Loucy (cell line): ENCODE measurements at regions not wholly inside any gene's neighbourhood (a gene's known extent, or its start where the extent isn't known, plus 50 kb on each side); places are given as distances from the start of the nearest gene placed in this dataset.

Experiments used
- H2AFZ ChIP-seq: fragments of 200-600 bp; sonication (generic); 2 replicates; pipeline ENCODE4 v1.6.0; 2016; ENCODE audit warnings: antibody characterized with exemption, mild to moderate bottlenecking, low read length, moderate library complexity
- H3F3A ChIP-seq: fragments of 200-600 bp; 2 replicates; pipeline ENCODE4 v1.6.0; 2016; ENCODE audit warnings: antibody characterized with exemption, low read depth, mild to moderate bottlenecking
- H3K27me3 ChIP-seq: fragments of 200-600 bp; sonication (generic); 2 replicates; pipeline ENCODE4 v1.6.1; 2014; ENCODE audit warnings: low read length, mild to moderate bottlenecking; ENCODE audit not compliant: insufficient read depth, poor library complexity, severe bottlenecking
- H3K36me3 ChIP-seq: fragments of 200-600 bp; sonication (generic); 2 replicates; pipeline ENCODE4 v1.6.1; 2016; ENCODE audit warnings: low read length; ENCODE audit not compliant: insufficient read depth
- H3K4me1 ChIP-seq: fragments of 200-600 bp; sonication (generic); 2 replicates; pipeline ENCODE4 v1.5.1; 2014; ENCODE audit warnings: low read length, mild to moderate bottlenecking; ENCODE audit not compliant: insufficient read depth, poor library complexity, severe bottlenecking
- H3K4me2 ChIP-seq: fragments of 200-600 bp; sonication (generic); 2 replicates; pipeline ENCODE4 v1.6.0; 2014; ENCODE audit warnings: antibody characterized with exemption, low read length, low read depth, mild to moderate bottlenecking; ENCODE audit not compliant: poor library complexity, severe bottlenecking
- H3K4me3 ChIP-seq: fragments of 200-600 bp; sonication (generic); 2 replicates; pipeline ENCODE4 v1.5.1; 2014; ENCODE audit warnings: low read length, mild to moderate bottlenecking, mixed read lengths; ENCODE audit not compliant: poor library complexity, severe bottlenecking
- H3K79me2 ChIP-seq: fragments of 200-600 bp; sonication (generic); 2 replicates; pipeline ENCODE4 v1.6.1; 2014; ENCODE audit warnings: low read length; ENCODE audit not compliant: insufficient read depth
- H3K9ac ChIP-seq: fragments of 200-600 bp; sonication (generic); 2 replicates; pipeline ENCODE4 v1.6.0; 2014; ENCODE audit warnings: mild to moderate bottlenecking, low read depth, low read length, moderate library complexity; ENCODE audit not compliant: poor library complexity, severe bottlenecking
- H3K9me2 ChIP-seq: fragments of 200-600 bp; sonication (generic); replicated peaks from 2 replicates; pipeline ENCODE4 v1.6.1; 2016; ENCODE audit warnings: low read depth, low read length, mixed read lengths
- H3K9me3 ChIP-seq: fragments of 200-600 bp; sonication (generic); 2 replicates; pipeline ENCODE4 v1.6.1; 2014; ENCODE audit warnings: mild to moderate bottlenecking, antibody characterized with exemption, low read length, low read depth; ENCODE audit not compliant: insufficient read depth
- H4K20me1 ChIP-seq: fragments of 200-600 bp; sonication (generic); 2 replicates; pipeline ENCODE4 v1.6.0; 2014; ENCODE audit warnings: antibody characterized with exemption, low read length, mild to moderate bottlenecking; ENCODE audit not compliant: insufficient read depth, poor library complexity, severe bottlenecking
- EZH2phosphoT487 ChIP-seq: fragments of 200-600 bp; IDR thresholded peaks from 2 replicates; pipeline ENCODE4 v1.6.1; 2018; ENCODE audit warnings: antibody characterized with exemption, mild to moderate bottlenecking, moderate library complexity, borderline replicate concordance
- TF ChIP-seq, protein P1 (sequence below): fragments of 200-600 bp; sonication (generic); conservative IDR thresholded peaks from 2 replicates; pipeline ENCODE4 v1.5.1; 2014; ENCODE audit warnings: mild to moderate bottlenecking, antibody characterized with exemption, low read length

DNA sequence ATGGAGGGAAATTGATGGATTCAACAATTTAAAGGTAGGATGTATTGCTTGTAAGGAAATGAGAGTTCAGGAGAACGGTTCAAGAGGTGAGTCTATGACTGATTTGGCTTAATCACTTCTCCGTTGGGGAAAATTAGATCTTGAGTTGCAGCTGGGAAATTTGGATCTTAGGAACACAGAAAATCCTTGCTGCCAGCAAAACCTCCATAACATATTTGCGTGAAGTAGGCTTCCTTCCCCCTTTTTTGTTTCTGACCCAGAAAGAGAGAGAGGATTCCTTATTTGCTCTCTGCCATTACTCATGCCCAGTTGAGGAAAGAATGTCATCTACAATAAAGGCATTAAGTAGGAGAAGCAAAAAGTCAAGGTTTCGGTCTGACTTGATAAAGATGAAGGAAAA lies 73.5 kb upstream of the PDC start:
- H3K4me1 ChIP-seq: no peaks in the 10 kb centered on the region
- no peaks in the 10 kb centered on the region for H3K9me2 ChIP-seq
- H3K9me3 ChIP-seq: no peaks in the 10 kb centered on the region
- no peaks in the 10 kb centered on the region for H3F3A ChIP-seq
- no peaks in the 10 kb centered on the region for H3K27me3 ChIP-seq
- TF ChIP-seq, protein P1, sequence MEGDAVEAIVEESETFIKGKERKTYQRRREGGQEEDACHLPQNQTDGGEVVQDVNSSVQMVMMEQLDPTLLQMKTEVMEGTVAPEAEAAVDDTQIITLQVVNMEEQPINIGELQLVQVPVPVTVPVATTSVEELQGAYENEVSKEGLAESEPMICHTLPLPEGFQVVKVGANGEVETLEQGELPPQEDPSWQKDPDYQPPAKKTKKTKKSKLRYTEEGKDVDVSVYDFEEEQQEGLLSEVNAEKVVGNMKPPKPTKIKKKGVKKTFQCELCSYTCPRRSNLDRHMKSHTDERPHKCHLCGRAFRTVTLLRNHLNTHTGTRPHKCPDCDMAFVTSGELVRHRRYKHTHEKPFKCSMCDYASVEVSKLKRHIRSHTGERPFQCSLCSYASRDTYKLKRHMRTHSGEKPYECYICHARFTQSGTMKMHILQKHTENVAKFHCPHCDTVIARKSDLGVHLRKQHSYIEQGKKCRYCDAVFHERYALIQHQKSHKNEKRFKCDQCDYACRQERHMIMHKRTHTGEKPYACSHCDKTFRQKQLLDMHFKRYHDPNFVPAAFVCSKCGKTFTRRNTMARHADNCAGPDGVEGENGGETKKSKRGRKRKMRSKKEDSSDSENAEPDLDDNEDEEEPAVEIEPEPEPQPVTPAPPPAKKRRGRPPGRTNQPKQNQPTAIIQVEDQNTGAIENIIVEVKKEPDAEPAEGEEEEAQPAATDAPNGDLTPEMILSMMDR: no peak
- TF ChIP-seq EZH2phosphoT487: no peak
- H3K4me2 ChIP-seq: no peak overlapping the region
- no peaks in the 10 kb centered on the region for H3K79me2 ChIP-seq
- no peak overlapping the region for H3K4me3 ChIP-seq
- no peak overlapping the region for H3K9ac ChIP-seq
- H2AFZ ChIP-seq: no peak overlapping the region
- H4K20me1 ChIP-seq: no peaks in the 10 kb centered on the region
- no peaks in the 10 kb centered on the region for H3K36me3 ChIP-seq

DNA sequence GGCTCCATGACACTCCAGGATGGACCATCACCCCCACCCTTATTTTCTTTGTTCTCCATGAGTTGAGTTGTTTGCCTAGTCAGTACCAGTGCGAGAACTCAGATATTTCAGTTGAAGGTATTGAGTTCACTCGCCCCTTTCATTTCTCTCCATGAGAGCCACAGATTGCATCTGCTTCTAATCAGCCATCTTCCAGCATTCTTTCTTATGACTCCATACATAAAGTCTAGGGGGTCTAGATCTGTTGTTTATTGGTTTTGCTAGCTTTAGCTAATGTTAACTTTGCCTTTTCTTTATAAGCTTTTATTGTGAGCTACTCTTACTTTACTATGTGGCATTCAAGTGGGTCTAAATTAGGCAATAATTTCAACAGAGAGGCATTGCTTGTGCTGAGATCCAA lies 71.6 kb upstream of the PDC start:
- no peaks in the 10 kb centered on the region for H3K27me3 ChIP-seq
- H2AFZ ChIP-seq: no peak overlapping the region
- TF ChIP-seq EZH2phosphoT487: no peak
- TF ChIP-seq, protein P1: no peak
- no peaks in the 10 kb centered on the region for H3K9me2 ChIP-seq
- H3F3A ChIP-seq: no peaks in the 10 kb centered on the region
- no peaks in the 10 kb centered on the region for H3K79me2 ChIP-seq
- no peaks in the 10 kb centered on the region for H4K20me1 ChIP-seq
- H3K4me3 ChIP-seq: no peak overlapping the region
- H3K36me3 ChIP-seq: no peaks in the 10 kb centered on the region
- no peaks in the 10 kb centered on the region for H3K9me3 ChIP-seq
- no peak overlapping the region for H3K4me2 ChIP-seq
- H3K9ac ChIP-seq: no peak overlapping the region
- H3K4me1 ChIP-seq: no peaks in the 10 kb centered on the region

DNA sequence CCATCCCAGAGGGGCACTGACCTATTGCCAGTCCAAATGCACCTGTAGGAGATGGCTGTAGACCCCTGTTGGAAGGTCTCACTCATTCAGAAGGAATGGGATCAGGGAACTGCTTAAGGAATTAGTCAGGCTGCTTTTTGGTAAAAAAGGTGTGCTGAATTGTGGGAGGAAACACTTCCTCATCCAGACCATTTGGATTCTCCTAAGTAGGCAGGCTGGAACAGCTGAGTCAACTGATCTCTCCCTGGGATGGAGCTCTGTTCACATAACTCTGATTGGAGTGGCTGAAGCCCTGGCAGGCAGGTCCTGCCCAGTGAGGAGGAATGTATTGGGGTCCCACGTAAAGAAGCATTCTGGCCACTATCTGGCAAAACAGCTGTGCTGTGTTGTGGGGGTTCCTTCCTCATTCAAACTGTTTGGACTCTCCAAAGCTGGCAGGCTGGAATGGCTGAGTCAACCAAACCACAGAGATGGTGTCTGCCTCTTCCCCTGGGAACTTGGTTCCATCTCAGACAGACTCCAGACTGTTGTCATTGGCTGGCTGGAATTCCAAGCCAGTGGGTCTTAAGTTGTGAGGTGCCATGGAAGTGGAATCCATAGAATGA lies 70.7 kb upstream of the PDC start:
- H3K9me2 ChIP-seq: no peaks in the 10 kb centered on the region
- H4K20me1 ChIP-seq: no peaks in the 10 kb centered on the region
- H3K9ac ChIP-seq: no peak overlapping the region
- H3K9me3 ChIP-seq: no peaks in the 10 kb centered on the region
- H3K27me3 ChIP-seq: no peaks in the 10 kb centered on the region
- no peak overlapping the region for H3K4me3 ChIP-seq
- no peaks in the 10 kb centered on the region for H3F3A ChIP-seq
- no peak overlapping the region for H2AFZ ChIP-seq
- H3K4me2 ChIP-seq: no peak overlapping the region
- H3K79me2 ChIP-seq: no peaks in the 10 kb centered on the region
- H3K36me3 ChIP-seq: no peaks in the 10 kb centered on the region
- no peaks in the 10 kb centered on the region for H3K4me1 ChIP-seq
- TF ChIP-seq EZH2phosphoT487: no peak
- TF ChIP-seq, protein P1: no peak
